ENCODE measurements at regions not wholly inside any gene's neighbourhood (a gene's known extent, or its start where the extent isn't known, plus 50 kb on each side); places are given as distances from the start of the nearest gene placed in this dataset.

GRCh38 chr4:181969151-181969550 lies 274.1 kb upstream of the TENM3 start:
- Histone ChIP-seq H3K9me3 (ENCODE audit: low read depth, low read length, poor library complexity, severe bottlenecking) (no peaks in the 10 kb centered on the region), H3K4me3 (ENCODE audit: low read depth, low read length, poor library complexity, severe bottlenecking) (no peak overlapping the region), H3K36me3 (ENCODE audit: insufficient read depth, low read length, poor library complexity, severe bottlenecking) (no peaks in the 10 kb centered on the region), H3K4me1 (ENCODE audit: insufficient read depth, low read length, poor library complexity, severe bottlenecking) (no peaks in the 10 kb centered on the region), H3K27me3 (replicated peaks; ENCODE audit: insufficient read depth, low read depth, low read length, poor library complexity) (peaks cover 22% of the 10 kb centered on the region), H3K27ac (ENCODE audit: low read depth, low read length, poor library complexity, severe bottlenecking) (no peak overlapping the region)
- TF ChIP-seq, protein P1, sequence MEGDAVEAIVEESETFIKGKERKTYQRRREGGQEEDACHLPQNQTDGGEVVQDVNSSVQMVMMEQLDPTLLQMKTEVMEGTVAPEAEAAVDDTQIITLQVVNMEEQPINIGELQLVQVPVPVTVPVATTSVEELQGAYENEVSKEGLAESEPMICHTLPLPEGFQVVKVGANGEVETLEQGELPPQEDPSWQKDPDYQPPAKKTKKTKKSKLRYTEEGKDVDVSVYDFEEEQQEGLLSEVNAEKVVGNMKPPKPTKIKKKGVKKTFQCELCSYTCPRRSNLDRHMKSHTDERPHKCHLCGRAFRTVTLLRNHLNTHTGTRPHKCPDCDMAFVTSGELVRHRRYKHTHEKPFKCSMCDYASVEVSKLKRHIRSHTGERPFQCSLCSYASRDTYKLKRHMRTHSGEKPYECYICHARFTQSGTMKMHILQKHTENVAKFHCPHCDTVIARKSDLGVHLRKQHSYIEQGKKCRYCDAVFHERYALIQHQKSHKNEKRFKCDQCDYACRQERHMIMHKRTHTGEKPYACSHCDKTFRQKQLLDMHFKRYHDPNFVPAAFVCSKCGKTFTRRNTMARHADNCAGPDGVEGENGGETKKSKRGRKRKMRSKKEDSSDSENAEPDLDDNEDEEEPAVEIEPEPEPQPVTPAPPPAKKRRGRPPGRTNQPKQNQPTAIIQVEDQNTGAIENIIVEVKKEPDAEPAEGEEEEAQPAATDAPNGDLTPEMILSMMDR (conservative IDR thresholded peaks at IDR 0.05; ENCODE audit: low read depth, low read length): no peak
- no peak for TF ChIP-seq EZH2 (IDR thresholded peaks at IDR 0.05; ENCODE audit: borderline replicate concordance, low read depth, low read length, poor library complexity, severe bottlenecking)
- no TSS peak for BruUV-seq (replicated peaks)
- CTCF ChIA-PET: no interaction called here
- intact Hi-C loops (cut with micrococcal nuclease; ENCODE audit: unreplicated experiment): no loop called here
- POLR2A ChIA-PET (ENCODE audit: low non-redundant PET): no interaction called here
- no peak for DNase-seq (ENCODE audit: low spot score)

- intact Hi-C loops (cut with micrococcal nuclease; ENCODE audit: unreplicated experiment): no loop called here
- no peak for TF ChIP-seq EZH2 (IDR thresholded peaks at IDR 0.05; ENCODE audit: borderline replicate concordance, low read depth, low read length, poor library complexity, severe bottlenecking)
- TF ChIP-seq, protein P1 (conservative IDR thresholded peaks at IDR 0.05; ENCODE audit: low read depth, low read length): no peak
- ChIA-PET CTCF (no interaction called here), POLR2A (ENCODE audit: low non-redundant PET) (no interaction called here)
- H3K4me1 ChIP-seq (ENCODE audit: insufficient read depth, low read length, poor library complexity, severe bottlenecking): no peaks in the 10 kb centered on the region
- no peak for DNase-seq (ENCODE audit: low spot score)
- BruUV-seq (replicated peaks): no TSS peak
- H3K36me3 ChIP-seq (ENCODE audit: insufficient read depth, low read length, poor library complexity, severe bottlenecking): no peaks in the 10 kb centered on the region
- H3K27ac ChIP-seq (ENCODE audit: low read depth, low read length, poor library complexity, severe bottlenecking): no peak overlapping the region
- no peaks in the 10 kb centered on the region for H3K9me3 ChIP-seq (ENCODE audit: low read depth, low read length, poor library complexity, severe bottlenecking)
- no peak overlapping the region for H3K4me3 ChIP-seq (ENCODE audit: low read depth, low read length, poor library complexity, severe bottlenecking)
- H3K27me3 ChIP-seq (replicated peaks; ENCODE audit: insufficient read depth, low read depth, low read length, poor library complexity): peaks cover 19% of the 10 kb centered on the region
Observed at GRCh38 chr4:181970366-181970765, 272.8 kb upstream of the TENM3 start.

DNA sequence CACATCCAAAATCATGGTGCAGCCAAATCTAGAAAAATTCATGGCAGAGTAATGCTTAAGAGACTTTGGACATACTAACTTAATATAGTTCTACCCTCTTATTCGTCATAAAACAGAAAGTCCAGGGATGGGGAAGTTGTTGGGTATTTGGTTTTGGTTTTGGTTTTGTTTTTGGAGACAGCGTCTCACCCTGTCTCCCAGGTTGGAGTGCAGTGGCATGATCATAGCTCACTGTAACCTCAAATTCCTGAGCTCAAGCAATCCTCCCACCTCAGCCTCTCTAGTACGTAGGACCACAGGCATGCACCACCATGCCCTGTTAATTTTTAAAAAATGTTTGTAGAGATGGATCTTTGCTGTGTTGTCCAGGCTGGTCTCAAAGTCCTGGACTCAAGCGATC lies 271.8 kb upstream of the TENM3 start:
- ChIA-PET CTCF (no interaction called here), POLR2A (ENCODE audit: low non-redundant PET) (no interaction called here)
- TF ChIP-seq EZH2 (IDR thresholded peaks at IDR 0.05; ENCODE audit: borderline replicate concordance, low read depth, low read length, poor library complexity, severe bottlenecking): no peak
- TF ChIP-seq, protein P1 (conservative IDR thresholded peaks at IDR 0.05; ENCODE audit: low read depth, low read length): no peak

More for the DNA sequence above, 271.8 kb upstream of the TENM3 start:
- Histone ChIP-seq H3K4me3 (ENCODE audit: low read depth, low read length, poor library complexity, severe bottlenecking) (no peak overlapping the region), H3K27me3 (replicated peaks; ENCODE audit: insufficient read depth, low read depth, low read length, poor library complexity) (peaks cover 16% of the 10 kb centered on the region), H3K9me3 (ENCODE audit: low read depth, low read length, poor library complexity, severe bottlenecking) (no peaks in the 10 kb centered on the region), H3K4me1 (ENCODE audit: insufficient read depth, low read length, poor library complexity, severe bottlenecking) (no peaks in the 10 kb centered on the region), H3K36me3 (ENCODE audit: insufficient read depth, low read length, poor library complexity, severe bottlenecking) (no peaks in the 10 kb centered on the region), H3K27ac (ENCODE audit: low read depth, low read length, poor library complexity, severe bottlenecking) (no peak overlapping the region)
- DNase-seq (ENCODE audit: low spot score): no peak
- BruUV-seq (replicated peaks): no TSS peak
- intact Hi-C loops (cut with micrococcal nuclease; ENCODE audit: unreplicated experiment): no loop called here
